ENCODE measurements at regions not wholly inside any gene's neighbourhood (a gene's known extent, or its start where the extent isn't known, plus 50 kb on each side); places are given as distances from the start of the nearest gene placed in this dataset.

DNA sequence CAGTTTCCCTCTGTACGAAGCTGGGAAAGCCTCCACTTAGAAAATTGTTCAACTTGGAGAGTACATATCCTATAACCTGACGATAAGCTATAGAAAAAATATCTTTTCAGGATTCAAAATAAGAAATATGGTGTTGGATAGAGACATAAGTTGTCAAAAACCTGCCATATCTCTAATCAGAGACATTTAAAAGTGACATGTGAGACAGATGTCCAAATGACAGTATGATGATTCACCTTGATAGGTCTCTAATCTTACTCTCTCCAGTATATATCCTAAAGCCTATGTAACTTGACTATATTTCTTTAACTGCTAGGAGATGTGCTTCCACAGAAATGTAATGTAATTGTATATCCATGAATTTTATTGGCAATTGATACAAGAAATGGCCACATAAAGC lies 932.4 kb upstream of the MAN1A1 start:
- 80 to 87% methylated on average over 2 of the region's 2 CpGs for WGBS, 2 donors
- intact Hi-C loops (cut with DNase I): no loop called here
- no peak for ATAC-seq

DNA sequence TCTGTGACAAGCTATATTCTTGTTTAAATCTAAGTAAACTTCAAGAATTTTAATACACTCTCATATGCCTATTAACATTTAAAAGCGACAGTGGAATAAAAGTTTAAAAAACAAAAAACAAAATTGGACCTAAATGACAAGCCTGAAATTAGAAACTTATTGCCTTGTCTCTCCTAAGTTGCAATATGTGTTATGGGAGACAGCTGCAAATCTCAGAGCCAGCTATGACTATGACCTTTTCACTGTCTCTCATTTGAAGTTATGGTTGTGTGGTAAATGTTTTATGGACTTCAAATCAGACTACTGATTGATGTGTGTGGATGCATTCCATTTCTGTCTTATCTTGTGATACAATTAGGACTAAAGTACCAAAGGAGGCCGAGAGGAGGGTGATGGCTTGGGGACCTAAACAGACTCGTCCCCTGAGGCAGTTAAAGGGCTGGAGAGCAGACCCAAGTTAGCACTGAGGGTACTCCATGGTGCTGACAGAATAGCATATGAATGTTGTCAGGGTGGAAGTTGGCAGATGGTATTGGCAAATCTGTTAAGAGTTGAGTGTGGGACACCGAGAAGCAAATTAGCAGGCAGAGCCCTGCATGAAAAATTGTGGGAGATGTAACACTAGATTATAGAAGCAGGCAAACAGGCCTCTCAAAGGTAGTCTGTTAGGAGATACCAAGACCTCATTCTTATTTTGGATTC lies 930.1 kb upstream of the MAN1A1 start:
- WGBS, 2 donors: 72 to 78% methylated on average over 4 of the region's 4 CpGs
- TF ChIP-seq, protein P1, sequence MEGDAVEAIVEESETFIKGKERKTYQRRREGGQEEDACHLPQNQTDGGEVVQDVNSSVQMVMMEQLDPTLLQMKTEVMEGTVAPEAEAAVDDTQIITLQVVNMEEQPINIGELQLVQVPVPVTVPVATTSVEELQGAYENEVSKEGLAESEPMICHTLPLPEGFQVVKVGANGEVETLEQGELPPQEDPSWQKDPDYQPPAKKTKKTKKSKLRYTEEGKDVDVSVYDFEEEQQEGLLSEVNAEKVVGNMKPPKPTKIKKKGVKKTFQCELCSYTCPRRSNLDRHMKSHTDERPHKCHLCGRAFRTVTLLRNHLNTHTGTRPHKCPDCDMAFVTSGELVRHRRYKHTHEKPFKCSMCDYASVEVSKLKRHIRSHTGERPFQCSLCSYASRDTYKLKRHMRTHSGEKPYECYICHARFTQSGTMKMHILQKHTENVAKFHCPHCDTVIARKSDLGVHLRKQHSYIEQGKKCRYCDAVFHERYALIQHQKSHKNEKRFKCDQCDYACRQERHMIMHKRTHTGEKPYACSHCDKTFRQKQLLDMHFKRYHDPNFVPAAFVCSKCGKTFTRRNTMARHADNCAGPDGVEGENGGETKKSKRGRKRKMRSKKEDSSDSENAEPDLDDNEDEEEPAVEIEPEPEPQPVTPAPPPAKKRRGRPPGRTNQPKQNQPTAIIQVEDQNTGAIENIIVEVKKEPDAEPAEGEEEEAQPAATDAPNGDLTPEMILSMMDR (IDR thresholded peaks at IDR 0.05): no peak
- TF ChIP-seq POLR2A (IDR thresholded peaks at IDR 0.05): no peak
- H3K36me3 ChIP-seq (replicated peaks in 1 of 2; ENCODE audit: insufficient read depth in 1 of 2, low read depth in 2 of 2): no peaks in the 10 kb centered on the region
- H3K27me3 ChIP-seq: no peaks in the 10 kb centered on the region
- no peak overlapping the region for H3K27ac ChIP-seq
- no peaks in the 10 kb centered on the region for H3K9me3 ChIP-seq
- intact Hi-C loops (cut with DNase I): no loop called here
- ATAC-seq: no peak
- no peaks in the 10 kb centered on the region for H3K4me1 ChIP-seq
- no peak overlapping the region for H3K4me3 ChIP-seq
- DNase-seq: no peak

More for the DNA sequence above, 932.4 kb upstream of the MAN1A1 start:
- no peaks in the 10 kb centered on the region for H3K36me3 ChIP-seq (replicated peaks in 1 of 2; ENCODE audit: insufficient read depth in 1 of 2, low read depth in 2 of 2)
- no peaks in the 10 kb centered on the region for H3K4me1 ChIP-seq
- H3K27ac ChIP-seq: no peak overlapping the region
- DNase-seq: no peak
- TF ChIP-seq, protein P1 (IDR thresholded peaks at IDR 0.05): no peak
- TF ChIP-seq POLR2A (IDR thresholded peaks at IDR 0.05): no peak
- no peaks in the 10 kb centered on the region for H3K27me3 ChIP-seq
- no peaks in the 10 kb centered on the region for H3K9me3 ChIP-seq
- no peak overlapping the region for H3K4me3 ChIP-seq

DNA sequence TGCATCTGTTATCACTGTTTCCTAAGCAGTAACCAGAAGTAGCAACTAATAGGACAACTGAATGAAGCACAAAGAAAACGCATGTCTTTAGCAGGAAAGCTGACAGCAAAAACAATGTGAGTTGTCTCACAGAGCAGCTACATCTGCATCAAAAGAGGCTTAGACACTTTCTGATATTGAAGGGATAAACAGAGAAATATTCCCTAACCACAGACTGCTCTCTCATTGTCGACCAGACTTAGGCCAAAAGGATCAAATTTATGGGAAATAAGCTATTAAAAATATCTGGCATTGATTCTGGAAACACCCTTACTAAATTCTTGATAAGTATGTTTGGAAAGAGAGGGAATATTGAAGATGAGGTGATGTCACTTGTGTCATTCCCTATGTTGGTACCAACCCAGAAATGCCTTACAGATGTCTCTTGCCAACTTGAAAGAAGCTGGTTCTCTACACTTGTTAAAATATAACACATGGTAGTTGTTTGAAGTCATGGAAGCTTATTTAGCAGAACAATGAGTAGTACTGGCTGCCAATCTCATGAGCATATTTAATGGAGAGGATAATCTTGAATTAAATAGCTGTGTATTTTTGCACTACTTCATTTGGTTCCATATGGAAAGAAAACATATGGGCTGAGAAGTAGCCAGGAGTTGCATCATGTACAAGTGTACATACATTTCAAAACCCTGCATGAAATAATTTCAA lies 929.3 kb upstream of the MAN1A1 start:
- H3K4me1 ChIP-seq: no peaks in the 10 kb centered on the region
- no peaks in the 10 kb centered on the region for H3K9me3 ChIP-seq
- 67 to 73% methylated on average over 2 of the region's 2 CpGs for WGBS, 2 donors
- ATAC-seq: no peak
- DNase-seq: no peak
- no peak for TF ChIP-seq POLR2A (IDR thresholded peaks at IDR 0.05)
- TF ChIP-seq, protein P1 (IDR thresholded peaks at IDR 0.05): no peak
- H3K27me3 ChIP-seq: no peaks in the 10 kb centered on the region
- no peak overlapping the region for H3K27ac ChIP-seq
- H3K36me3 ChIP-seq (replicated peaks in 1 of 2; ENCODE audit: insufficient read depth in 1 of 2, low read depth in 2 of 2): no peaks in the 10 kb centered on the region
- intact Hi-C loops (cut with DNase I): no loop called here
- no peak overlapping the region for H3K4me3 ChIP-seq

DNA sequence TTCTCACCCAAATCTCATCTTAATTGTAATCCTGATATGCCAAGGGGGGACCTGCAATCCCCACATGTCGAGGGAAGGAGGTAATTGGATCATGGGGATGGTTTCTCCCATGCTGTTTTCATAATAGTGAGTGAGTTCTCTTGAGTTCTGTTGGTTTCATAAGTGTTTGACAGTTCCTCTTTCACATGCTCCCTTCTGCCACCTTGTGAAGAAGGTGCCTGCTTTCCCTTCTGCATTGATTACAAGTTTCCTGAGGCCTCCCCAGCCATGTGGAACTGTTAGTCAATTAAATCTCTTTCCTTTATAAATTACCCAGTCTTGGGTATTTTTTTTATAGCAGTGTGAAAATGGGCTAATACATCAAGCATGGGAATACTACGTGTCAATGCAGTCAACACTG lies 925.0 kb upstream of the MAN1A1 start:
- H3K4me3 ChIP-seq: no peak overlapping the region
- H3K27me3 ChIP-seq: no peaks in the 10 kb centered on the region
- intact Hi-C loops (cut with DNase I): no loop called here
- ATAC-seq: no peak
- no peaks in the 10 kb centered on the region for H3K36me3 ChIP-seq (replicated peaks in 1 of 2; ENCODE audit: insufficient read depth in 1 of 2, low read depth in 2 of 2)
- TF ChIP-seq POLR2A (IDR thresholded peaks at IDR 0.05): no peak
- TF ChIP-seq, protein P1 (IDR thresholded peaks at IDR 0.05): no peak
- 64 to 72% methylated on average over 2 of the region's 2 CpGs for WGBS, 2 donors
- H3K4me1 ChIP-seq: no peaks in the 10 kb centered on the region
- H3K27ac ChIP-seq: no peak overlapping the region
- DNase-seq: no peak
- H3K9me3 ChIP-seq: no peaks in the 10 kb centered on the region

All from body of pancreas (tissue), 4 donors.